Activated CD4-positive, alpha-beta T cell treated with anti-CD3 and anti-CD28 coated beads, Interleukin-2, amount 50 U/mL, for 48 hours (primary cell): ENCODE measurements at regions not wholly inside any gene's neighbourhood (a gene's known extent, or its start where the extent isn't known, plus 50 kb on each side); places are given as distances from the start of the nearest gene placed in this dataset.
"Not testable (repeated sequence)": the region's sequence is repeated elsewhere in the genome, so short reads cannot be mapped to it uniquely, and the experiment has no call there.

ENCODE experiments used
- DNase-seq, 2 experiments: peaks; one replicate each; pipeline ENCODE4 v3.0.0-alpha.2; 2020

GRCh38 chr1:14320518-14320917 lies 278.0 kb upstream of the KAZN start:
- no peak for DNase-seq

GRCh38 chr1:14320986-14321385 lies 277.5 kb upstream of the KAZN start:
- DNase-seq = no peak

- DNase-seq = no peak
Observed at GRCh38 chr1:14321422-14321821, 277.1 kb upstream of the KAZN start.

GRCh38 chr1:14323568-14324247 lies 274.8 kb upstream of the KAZN start:
- no peak for DNase-seq

GRCh38 chr1:14324248-14324630 lies 274.2 kb upstream of the KAZN start:
- no peak for DNase-seq

- no peak for DNase-seq
Observed at GRCh38 chr1:14326857-14327256, 271.6 kb upstream of the KAZN start.

GRCh38 chr1:14328685-14329084 lies 269.8 kb upstream of the KAZN start:
- no peak for DNase-seq

- no peak for DNase-seq
Observed at GRCh38 chr1:14332158-14332557, 266.3 kb upstream of the KAZN start.

- DNase-seq = no peak
Observed at GRCh38 chr1:14334336-14335176, 263.9 kb upstream of the KAZN start.

- no peak for DNase-seq
Observed at GRCh38 chr1:14338509-14338908, 260.0 kb upstream of the KAZN start.

- no peak for DNase-seq
Observed at GRCh38 chr1:14339288-14339687, 259.2 kb upstream of the KAZN start.

GRCh38 chr1:14340002-14340785 lies 258.3 kb upstream of the KAZN start:
- DNase-seq = no peak

GRCh38 chr1:14341147-14341546 lies 257.3 kb upstream of the KAZN start:
- no peak for DNase-seq

- no peak for DNase-seq
Observed at GRCh38 chr1:14345946-14346550, 252.4 kb upstream of the KAZN start.

GRCh38 chr1:14347186-14347585 lies 251.3 kb upstream of the KAZN start:
- no peak for DNase-seq

GRCh38 chr1:14347776-14348175 lies 250.7 kb upstream of the KAZN start:
- DNase-seq = no peak

GRCh38 chr1:14350197-14350596 lies 248.3 kb upstream of the KAZN start:
- DNase-seq = no peak

GRCh38 chr1:14352897-14353296 lies 245.6 kb upstream of the KAZN start:
- DNase-seq = no peak

GRCh38 chr1:14361005-14361404 lies 237.5 kb upstream of the KAZN start:
- DNase-seq = not testable (repeated sequence)

GRCh38 chr1:14362331-14362730 lies 236.2 kb upstream of the KAZN start:
- no peak for DNase-seq

GRCh38 chr1:14363036-14363590 lies 235.4 kb upstream of the KAZN start:
- no peak for DNase-seq

- no peak for DNase-seq
Observed at GRCh38 chr1:14363707-14364413, 234.6 kb upstream of the KAZN start.
